GM18951 (cell line): ENCODE measurements at regions not wholly inside any gene's neighbourhood (a gene's known extent, or its start where the extent isn't known, plus 50 kb on each side); places are given as distances from the start of the nearest gene placed in this dataset.
"Not testable (repeated sequence)": the region's sequence is repeated elsewhere in the genome, so short reads cannot be mapped to it uniquely, and the experiment has no call there.

Experiments used
- POLR2A ChIP-seq: IDR thresholded peaks from 4 replicates; pipeline ENCODE4 v1.6.1; 2011; ENCODE audit warnings: mild to moderate bottlenecking; ENCODE audit not compliant: insufficient read length, insufficient read depth; ENCODE audit errors: extremely low read depth
- in situ Hi-C: fragments of 300-500 bp; cut with MboI; formaldehyde crosslinking; loops from one replicate; pipeline ENCODE4 v1.12.0; 2022; ENCODE audit warnings: low sequenced_read_pairs, mixed read lengths, inconsistent platforms; ENCODE audit not compliant: unreplicated experiment

- no peak for TF ChIP-seq POLR2A
- in situ Hi-C loops, result no loop called here
These were observed 969.1 kb upstream of the DEFB115 start for GRCh38 chr20:30288346-30288745.

- in situ Hi-C loops, result not testable (repeated sequence)
These were observed 968.4 kb upstream of the DEFB115 start for GRCh38 chr20:30289049-30289448.

GRCh38 chr20:30289711-30290141, 967.7 kb upstream of the DEFB115 start:
- in situ Hi-C loops, result not testable (repeated sequence)

GRCh38 chr20:30290361-30291063, 967.0 kb upstream of the DEFB115 start:
- in situ Hi-C loops, result not testable (repeated sequence)

GRCh38 chr20:30291064-30291379, 966.4 kb upstream of the DEFB115 start:
- in situ Hi-C loops, result not testable (repeated sequence)

GRCh38 chr20:30291686-30292085, 965.8 kb upstream of the DEFB115 start:
- in situ Hi-C loops, result not testable (repeated sequence)

- in situ Hi-C loops, result not testable (repeated sequence)
These were observed 962.1 kb upstream of the DEFB115 start for GRCh38 chr20:30295396-30295795.

GRCh38 chr20:30295967-30296366, 961.5 kb upstream of the DEFB115 start:
- in situ Hi-C loops, result not testable (repeated sequence)

- in situ Hi-C loops, result not testable (repeated sequence)
These were observed 959.4 kb upstream of the DEFB115 start for GRCh38 chr20:30297878-30298595.

- in situ Hi-C loops, result loop anchor here (10.0 kb wide), 1 partner anchor 725 kb away; no protein-coding TSS in a partner anchor
These were observed 957.2 kb upstream of the DEFB115 start for GRCh38 chr20:30300220-30300642.

- in situ Hi-C loops, result loop anchor here (10.0 kb wide), 1 partner anchor 728 kb away; no protein-coding TSS in a partner anchor
These were observed 954.7 kb upstream of the DEFB115 start for GRCh38 chr20:30302786-30303185.

GRCh38 chr20:30309938-30310337, 947.5 kb upstream of the DEFB115 start:
- in situ Hi-C loops, result loop anchor here (10.0 kb wide), 1 partner anchor 735 kb away; no protein-coding TSS in a partner anchor

- in situ Hi-C loops, result not testable (repeated sequence)
These were observed 947.1 kb upstream of the DEFB115 start for GRCh38 chr20:30310385-30310784.

GRCh38 chr20:30312220-30312619, 945.2 kb upstream of the DEFB115 start:
- in situ Hi-C loops, result not testable (repeated sequence)

GRCh38 chr20:30313660-30314059, 943.8 kb upstream of the DEFB115 start:
- in situ Hi-C loops, result not testable (repeated sequence)

GRCh38 chr20:30316063-30316462, 941.4 kb upstream of the DEFB115 start:
- in situ Hi-C loops, result not testable (repeated sequence)

GRCh38 chr20:30316532-30317299, 940.7 kb upstream of the DEFB115 start:
- in situ Hi-C loops, result not testable (repeated sequence)

- in situ Hi-C loops, result loop anchor here (25.0 kb wide), 1 partner anchor 796 kb away; no protein-coding TSS in a partner anchor
These were observed 923.7 kb upstream of the DEFB115 start for GRCh38 chr20:30333744-30334143.

GRCh38 chr20:30337556-30337955, 919.9 kb upstream of the DEFB115 start:
- in situ Hi-C loops, result loop anchor here (25.0 kb wide), 1 partner anchor 800 kb away; no protein-coding TSS in a partner anchor

GRCh38 chr20:30348932-30349331, 908.5 kb upstream of the DEFB115 start:
- in situ Hi-C loops, result loop anchor here (25.0 kb wide), 1 partner anchor 812 kb away; no protein-coding TSS in a partner anchor
